DMS153 treated with DMSO at 0.1 percent for 48 hours (cell line): ENCODE measurements at regions not wholly inside any gene's neighbourhood (a gene's known extent, or its start where the extent isn't known, plus 50 kb on each side); places are given as distances from the start of the nearest gene placed in this dataset.

Experiments
- DNase-seq: peaks from one replicate; lab custom pipeline; 2025; ENCODE audit not compliant: unreplicated experiment; lab: John Stamatoyannopoulos, UW

- DNase-seq = no peak
Measured at GRCh38 chr10:131002031-131002861, 309.3 kb downstream of the TCERG1L start.

GRCh38 chr10:131003455-131003854, 308.1 kb downstream of the TCERG1L start:
- DNase-seq = no peak

- DNase-seq = no peak
Measured at GRCh38 chr10:131004276-131004675, 307.2 kb downstream of the TCERG1L start.

- DNase-seq = no peak
Measured at GRCh38 chr10:131006458-131007256, 304.9 kb downstream of the TCERG1L start.

GRCh38 chr10:131009791-131010190, 301.7 kb downstream of the TCERG1L start:
- DNase-seq = no peak

- no peak for DNase-seq
Measured at GRCh38 chr10:131010965-131011575, 300.5 kb downstream of the TCERG1L start.

- no peak for DNase-seq
Measured at GRCh38 chr10:131011936-131012640, 299.4 kb downstream of the TCERG1L start.

GRCh38 chr10:131012641-131012985, 298.9 kb downstream of the TCERG1L start:
- DNase-seq = no peak

- DNase-seq = no peak
Measured at GRCh38 chr10:131013281-131013912, 298.1 kb downstream of the TCERG1L start.

GRCh38 chr10:131014271-131014670, 297.2 kb downstream of the TCERG1L start:
- no peak for DNase-seq

- DNase-seq = no peak
Measured at GRCh38 chr10:131015271-131015670, 296.2 kb downstream of the TCERG1L start.

GRCh38 chr10:131016556-131016955, 295.0 kb downstream of the TCERG1L start:
- DNase-seq = no peak

- no peak for DNase-seq
Measured at GRCh38 chr10:131017566-131018285, 293.8 kb downstream of the TCERG1L start.

- no peak for DNase-seq
Measured at GRCh38 chr10:131018886-131019500, 292.5 kb downstream of the TCERG1L start.

GRCh38 chr10:131019696-131020095, 291.8 kb downstream of the TCERG1L start:
- no peak for DNase-seq

GRCh38 chr10:131020775-131021174, 290.7 kb downstream of the TCERG1L start:
- DNase-seq = no peak

GRCh38 chr10:131021246-131021895, 290.1 kb downstream of the TCERG1L start:
- no peak for DNase-seq

- DNase-seq = no peak
Measured at GRCh38 chr10:131021969-131022368, 289.6 kb downstream of the TCERG1L start.

GRCh38 chr10:131022369-131022768, 289.2 kb downstream of the TCERG1L start:
- no peak for DNase-seq
